Renal cortex interstitium (tissue), 11 donors: ENCODE measurements at regions not wholly inside any gene's neighbourhood (a gene's known extent, or its start where the extent isn't known, plus 50 kb on each side); places are given as distances from the start of the nearest gene placed in this dataset.

ENCODE experiments used
- DNase-seq, 11 donors: peaks; one replicate each; pipeline ENCODE4 v3.0.0-alpha.2; 2013; ENCODE audit warnings: low read depth in 9 of 11, low spot score in 4 of 11; ENCODE audit errors: extremely low read depth in 1 of 11

DNA sequence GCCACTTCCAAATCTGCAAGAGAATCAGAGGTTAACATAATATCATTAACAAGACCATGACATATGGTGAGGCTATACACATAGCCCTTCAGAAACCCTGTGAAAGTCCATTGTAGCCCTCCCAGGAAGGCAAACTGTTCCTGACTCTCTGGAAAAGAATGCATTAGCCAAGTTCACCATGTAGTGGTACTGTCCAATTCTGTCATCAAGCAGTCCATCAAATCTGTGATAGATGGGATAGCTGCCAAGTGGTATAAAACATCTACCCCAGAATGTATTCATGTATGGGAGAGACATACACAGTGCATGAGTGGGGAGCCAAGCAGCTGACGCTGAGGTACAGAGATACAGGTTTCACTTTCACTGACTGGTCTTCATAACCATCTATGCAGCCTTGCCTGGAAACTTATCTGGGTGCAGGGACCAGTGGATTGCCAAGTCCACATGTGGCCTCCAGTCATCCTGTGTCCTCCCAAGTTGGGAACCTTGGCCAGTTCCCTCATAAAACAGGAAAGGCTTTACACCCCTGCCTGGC lies 281.1 kb downstream of the MBD2 start:
- no peak for DNase-seq

GRCh38 chr18:53941601-53942338 lies 282.7 kb downstream of the MBD2 start:
- DNase-seq = no peak

GRCh38 chr18:53937037-53937436 lies 287.4 kb downstream of the MBD2 start:
- no peak for DNase-seq

DNA sequence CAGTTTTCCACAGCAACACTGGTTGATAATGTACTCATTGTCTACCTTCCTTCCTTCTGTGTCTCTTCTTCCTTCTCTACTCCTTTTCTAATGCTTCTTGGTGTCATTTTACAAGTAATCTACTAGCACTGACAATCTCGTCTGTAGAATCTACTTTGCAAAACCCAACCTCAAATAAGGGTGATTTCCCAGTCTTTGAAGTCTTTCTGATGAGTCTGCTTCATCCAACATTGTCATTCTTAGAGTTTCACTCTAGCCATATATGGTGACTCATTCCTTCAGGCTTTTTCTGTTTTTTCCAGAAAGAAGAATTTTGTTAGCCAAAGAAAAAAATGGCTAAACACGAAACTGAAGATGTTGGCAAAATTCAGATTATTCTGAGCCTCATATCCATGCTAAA lies 288.7 kb downstream of the MBD2 start:
- no peak for DNase-seq

GRCh38 chr18:53935399-53935798 lies 289.1 kb downstream of the MBD2 start:
- no peak for DNase-seq

DNA sequence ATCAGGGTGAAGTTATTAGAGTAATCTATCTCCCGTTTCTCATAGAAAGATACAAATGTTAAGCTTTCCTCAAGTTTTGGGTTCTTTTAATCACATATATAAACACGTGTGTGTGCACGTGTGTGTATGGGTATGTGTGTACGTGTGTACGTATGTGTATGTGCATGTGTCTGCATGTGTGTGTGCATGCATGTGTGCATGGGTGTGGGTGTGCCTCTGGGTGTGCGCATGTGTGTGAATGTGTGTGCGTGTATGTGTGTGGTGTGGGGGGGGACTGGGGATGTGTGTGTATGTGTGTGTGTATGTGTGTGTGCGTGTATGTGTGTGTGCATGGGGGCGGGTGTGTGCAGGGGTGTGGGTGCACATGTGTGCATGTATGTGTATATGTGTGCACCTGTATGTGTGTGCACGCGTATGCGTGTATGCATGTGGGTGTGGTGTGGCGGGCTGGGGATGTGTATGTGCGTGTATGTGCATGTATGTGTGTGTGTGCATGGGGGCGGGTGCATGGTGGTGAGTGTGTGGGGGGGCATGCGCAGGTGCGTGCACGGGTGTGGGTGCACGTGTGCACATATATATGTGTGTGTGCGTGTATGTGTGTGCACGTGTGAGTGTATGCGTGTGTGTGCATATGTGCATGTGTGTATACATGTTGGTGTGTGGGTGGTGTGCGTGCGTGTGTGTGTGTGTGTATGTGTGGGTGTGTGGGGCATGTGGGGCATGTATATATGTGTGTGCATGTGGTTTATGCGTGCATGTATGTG lies 304.0 kb downstream of the MBD2 start:
- no peak for DNase-seq

DNA sequence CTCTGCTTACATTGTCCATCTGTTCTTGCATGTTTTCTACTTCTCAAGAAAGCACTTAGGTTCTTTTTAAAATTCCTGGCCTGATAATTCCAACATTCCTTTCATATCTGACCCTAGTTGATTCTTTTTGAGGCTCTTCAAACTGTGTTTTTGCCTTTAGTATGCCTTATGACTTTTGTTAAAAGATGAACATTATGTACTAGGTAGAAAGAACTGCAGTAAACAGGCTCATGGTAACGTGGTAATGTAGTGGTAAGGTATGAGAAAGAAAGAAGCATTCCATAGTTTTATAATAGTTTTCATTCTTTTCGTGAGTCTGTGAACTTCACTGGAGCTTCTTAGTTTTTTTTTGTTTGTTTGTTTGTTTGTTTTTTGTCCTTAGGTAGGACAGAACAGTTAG lies 306.4 kb downstream of the MBD2 start:
- DNase-seq = no peak

GRCh38 chr18:53911200-53911599 lies 313.3 kb downstream of the MBD2 start:
- DNase-seq = no peak

GRCh38 chr18:53909668-53910067 lies 314.8 kb downstream of the MBD2 start:
- no peak for DNase-seq

- no peak for DNase-seq
Observed at GRCh38 chr18:53907921-53908320, 316.5 kb downstream of the MBD2 start.

- DNase-seq = no peak
Observed at GRCh38 chr18:53906681-53907080, 317.8 kb downstream of the MBD2 start.

DNA sequence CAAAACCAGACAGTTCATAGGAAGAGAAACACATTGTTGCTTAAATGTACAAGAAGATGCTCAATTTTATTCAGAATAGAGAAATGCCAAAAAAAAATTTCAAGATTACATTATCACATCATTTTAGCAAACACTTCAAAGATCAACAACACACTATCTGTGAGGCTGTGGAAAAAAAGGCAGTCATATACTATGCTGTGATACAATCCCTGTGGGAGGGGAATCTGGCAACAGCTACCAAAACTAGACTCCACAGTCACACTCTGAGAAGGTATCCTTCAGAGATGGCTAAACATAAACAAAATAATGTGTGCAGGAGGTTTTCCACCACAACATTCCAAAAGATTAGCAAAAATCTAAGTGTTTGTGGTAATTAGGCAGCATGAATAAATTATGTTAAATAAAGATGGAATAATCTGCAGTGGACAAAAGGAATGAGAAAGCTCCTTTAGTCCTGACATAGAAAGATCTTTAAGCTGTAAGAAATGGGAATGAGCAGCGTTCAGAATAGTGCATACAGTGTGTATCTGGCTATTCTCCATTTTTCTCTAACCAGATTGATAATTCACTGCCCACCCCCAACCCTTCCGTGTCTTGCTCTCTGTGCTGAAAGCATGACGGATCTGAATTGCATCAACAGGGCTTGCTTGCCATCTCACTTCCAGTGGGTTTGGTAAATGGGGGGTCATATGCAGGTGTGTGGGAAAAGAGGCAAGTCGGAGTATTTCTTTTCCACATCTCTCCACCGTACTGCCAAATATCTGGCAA lies 329.6 kb downstream of the MBD2 start:
- no peak for DNase-seq

- DNase-seq = no peak
Observed at GRCh38 chr18:53887447-53887846, 337.0 kb downstream of the MBD2 start.

GRCh38 chr18:53886058-53886457 lies 338.4 kb downstream of the MBD2 start:
- DNase-seq = peak in 3 of 11 donors; percentile 5 to 13 (median 12)

GRCh38 chr18:53883771-53884170 lies 340.7 kb downstream of the MBD2 start:
- DNase-seq = no peak

- DNase-seq = no peak
Observed at GRCh38 chr18:53874103-53874502, 350.4 kb downstream of the MBD2 start.

- no peak for DNase-seq
Observed at GRCh38 chr18:53864770-53865169, 359.7 kb downstream of the MBD2 start.

DNA sequence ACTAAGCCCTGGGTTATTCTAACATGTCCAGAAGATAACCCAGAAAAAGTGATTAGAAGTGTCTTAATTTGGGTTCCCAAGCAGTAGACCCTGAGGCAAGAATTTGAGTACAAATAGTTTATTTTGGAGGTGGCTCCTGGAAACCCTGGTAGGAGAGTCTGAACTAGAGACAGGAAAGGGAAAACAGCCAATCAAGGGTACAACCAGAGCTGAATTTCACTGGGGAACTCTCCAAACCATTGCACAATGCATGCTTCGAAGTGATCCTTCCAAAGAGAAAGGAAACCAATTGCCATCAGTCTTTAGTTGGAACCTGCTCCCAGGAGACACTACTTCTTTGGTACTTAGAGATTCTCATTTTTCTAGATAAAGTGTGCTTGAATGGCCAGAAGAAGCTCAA lies 361.5 kb downstream of the MBD2 start:
- no peak for DNase-seq

DNA sequence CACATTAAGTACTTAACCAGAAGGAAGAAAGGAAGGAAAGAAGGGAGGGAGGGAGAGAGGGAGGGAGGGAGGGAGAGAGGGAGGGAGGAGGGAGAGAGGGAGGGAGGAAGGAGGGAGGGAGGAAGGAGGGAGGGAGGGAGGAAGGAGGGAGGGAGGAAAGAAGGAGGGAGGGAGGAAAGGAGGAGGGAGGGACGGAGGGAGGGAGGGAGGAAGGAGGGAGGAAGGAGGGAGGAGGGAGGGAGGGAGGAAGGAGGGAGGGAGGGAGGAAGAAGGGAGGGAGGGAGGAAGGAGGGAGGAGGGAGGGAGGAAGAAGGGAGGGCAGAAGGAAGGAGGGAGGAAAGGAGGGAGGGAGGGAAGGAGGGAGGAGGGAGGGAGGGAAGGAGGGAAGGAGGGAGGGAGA lies 363.3 kb downstream of the MBD2 start:
- peak in 1 of 11 donors; percentile 5 for DNase-seq

DNA sequence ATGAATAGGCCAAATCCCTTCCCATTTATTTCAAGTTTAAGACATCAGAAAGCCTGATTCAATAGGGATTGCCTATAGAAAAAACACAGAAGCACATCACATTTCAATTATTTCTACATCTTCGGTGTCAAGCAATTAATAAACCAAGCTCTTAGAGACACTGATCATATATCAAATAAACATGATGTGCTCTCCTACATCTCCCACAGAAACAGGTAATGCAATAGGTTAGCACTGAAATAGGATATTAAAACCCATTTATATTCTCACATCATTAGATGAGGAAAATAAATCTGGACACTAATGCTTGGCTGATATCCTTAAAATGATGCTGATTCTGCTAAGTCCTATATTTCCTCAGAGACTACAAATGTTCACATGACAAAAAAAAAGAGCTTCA lies 364.7 kb downstream of the MBD2 start:
- DNase-seq = no peak
